Naive thymus-derived CD4-positive, alpha-beta T cell (primary cell): ENCODE measurements at regions not wholly inside any gene's neighbourhood (a gene's known extent, or its start where the extent isn't known, plus 50 kb on each side); places are given as distances from the start of the nearest gene placed in this dataset.

ENCODE experiments used
- ATAC-seq: fragments of 150-1000 bp; cut with Tn5 transposase; 2 replicates; pipeline ENCODE4 v1.10.0; 2021; ENCODE audit warnings: mild to moderate bottlenecking, moderate library complexity
- CTCF ChIA-PET: fragments of 350-600 bp; sonication (Branson Sonifier 250); formaldehyde crosslinking; loops from one replicate; lab custom pipeline; 2021; ENCODE audit warnings: antibody characterized with exemption; lab: Charles Lee
- POLR2A ChIA-PET: fragments of 350-600 bp; sonication (Branson Sonifier 250); formaldehyde crosslinking; loops from one replicate; lab custom pipeline; 2021; ENCODE audit warnings: antibody characterized with exemption, inconsistent platforms; lab: Charles Lee
- DNase-seq, 9 donors: peaks; one replicate each; pipeline versions ENCODE4 v3.0.0 to v3.0.0-alpha.2; 2020 to 2022; ENCODE audit warnings: mixed read lengths in 1 of 9
- H3K27ac ChIP-seq: one replicate; pipeline ENCODE4 v1.7.0; 2013; ENCODE audit warnings: mild to moderate bottlenecking, low read depth, low read length, moderate library complexity
- H3K27me3 ChIP-seq, 2 donors: one replicate each; pipeline ENCODE4 v1.7.0; 2013; ENCODE audit warnings: low read length in 2 of 2, mild to moderate bottlenecking in 2 of 2, moderate library complexity in 2 of 2; ENCODE audit not compliant: control insufficient read depth in 2 of 2, insufficient read depth in 2 of 2
- H3K36me3 ChIP-seq, 3 experiments: 1 replicate in 2 of 3; 2 replicates in 1 of 3; pipeline ENCODE4 v1.7.0; 2013; ENCODE audit warnings: low read length in 3 of 3, mild to moderate bottlenecking in 3 of 3, moderate library complexity in 1 of 3; ENCODE audit not compliant: insufficient read depth in 3 of 3, control insufficient read depth in 2 of 3
- H3K4me1 ChIP-seq, 2 donors: one replicate each; pipeline ENCODE4 v1.7.0; 2013; ENCODE audit warnings: low read length in 2 of 2, mild to moderate bottlenecking in 2 of 2, moderate library complexity in 1 of 2; ENCODE audit not compliant: control insufficient read depth in 2 of 2, insufficient read depth in 2 of 2
- H3K4me3 ChIP-seq: 2 replicates; pipeline ENCODE4 v1.7.0; 2013; ENCODE audit warnings: mild to moderate bottlenecking, low read length
- H3K9me3 ChIP-seq, 3 experiments: 1 replicate in 2 of 3; 2 replicates in 1 of 3; pipeline ENCODE4 v1.7.0; 2013; ENCODE audit warnings: low read length in 3 of 3; ENCODE audit not compliant: control insufficient read depth in 2 of 3
- H3K27ac Mint-ChIP-seq, 9 donors: one replicate each; pipeline ENCODE4 v1.8.0; 2020 to 2022; ENCODE audit warnings: mixed read lengths in 9 of 9, mild to moderate bottlenecking in 8 of 9, moderate library complexity in 5 of 9, inconsistent platforms in 2 of 9
- H3K27me3 Mint-ChIP-seq, 5 donors: one replicate each; pipeline ENCODE4 v1.8.0; 2021 to 2022; ENCODE audit warnings: mixed read lengths in 5 of 5, mild to moderate bottlenecking in 1 of 5
- H3K36me3 Mint-ChIP-seq, 5 donors: one replicate each; pipeline ENCODE4 v1.8.0; 2020 to 2022; ENCODE audit warnings: mixed read lengths in 5 of 5, mild to moderate bottlenecking in 3 of 5, inconsistent platforms in 1 of 5
- H3K4me1 Mint-ChIP-seq, 7 donors: one replicate each; pipeline ENCODE4 v1.8.0; 2020 to 2022; ENCODE audit warnings: mixed read lengths in 7 of 7, mild to moderate bottlenecking in 3 of 7, inconsistent platforms in 1 of 7
- H3K4me3 Mint-ChIP-seq, 10 donors: one replicate each; pipeline ENCODE4 v1.8.0; 2020 to 2022; ENCODE audit warnings: mild to moderate bottlenecking in 10 of 10, mixed read lengths in 10 of 10, moderate library complexity in 6 of 10, inconsistent platforms in 2 of 10
- H3K9me3 Mint-ChIP-seq, 11 donors: one replicate each; pipeline ENCODE4 v1.8.0; 2020 to 2022; ENCODE audit warnings: mixed read lengths in 11 of 11, mild to moderate bottlenecking in 4 of 11, inconsistent platforms in 1 of 11, moderate library complexity in 1 of 11
- intact Hi-C, 2 donors: fragments of 100-400 bp; cut with micrococcal nuclease; formaldehyde crosslinking; loops; one replicate each; pipeline ENCODE4 v1.15.1; 2023

GRCh38 chr16:6687593-6687992, 645.1 kb upstream of the RBFOX1 start:
- no peak for ATAC-seq
- Mint-ChIP-seq H3K36me3 (peaks cover 0 to 5% (median 0%) of the 10 kb centered on the region in 5 donors), H3K27me3 (peaks cover 0 to 4% (median 0%) of the 10 kb centered on the region in 5 donors), H3K9me3 (peaks cover 4 to 14% (median 6%) of the 10 kb centered on the region in 11 donors), H3K27ac (no peak overlapping the region), H3K4me3 (no peak overlapping the region), H3K4me1 (no peaks in the 10 kb centered on the region)
- Histone ChIP-seq H3K4me1 (no peaks in the 10 kb centered on the region), H3K27me3 (no peaks in the 10 kb centered on the region), H3K4me3 (no peak overlapping the region), H3K36me3 (no peaks in the 10 kb centered on the region), H3K9me3 (no peaks in the 10 kb centered on the region), H3K27ac (no peak overlapping the region)
- POLR2A ChIA-PET = no interaction called here
- DNase-seq = no peak
- intact Hi-C loops = no loop called here
- CTCF ChIA-PET = no interaction called here

- Histone ChIP-seq H3K4me3 (no peak overlapping the region), H3K36me3 (no peaks in the 10 kb centered on the region), H3K27me3 (no peaks in the 10 kb centered on the region), H3K9me3 (no peaks in the 10 kb centered on the region), H3K4me1 (no peaks in the 10 kb centered on the region), H3K27ac (no peak overlapping the region)
- POLR2A ChIA-PET = no interaction called here
- Mint-ChIP-seq H3K36me3 (peaks cover 0 to 5% (median 0%) of the 10 kb centered on the region in 5 donors), H3K4me1 (no peaks in the 10 kb centered on the region), H3K27me3 (peaks cover 0 to 6% (median 0%) of the 10 kb centered on the region in 5 donors), H3K9me3 (peaks cover 3 to 13% (median 6%) of the 10 kb centered on the region in 11 donors), H3K27ac (no peak overlapping the region), H3K4me3 (no peak overlapping the region)
- ATAC-seq (no peak), DNase-seq (no peak)
- intact Hi-C loops = no loop called here
- CTCF ChIA-PET = no interaction called here
Observed at GRCh38 chr16:6684076-6684673, 648.5 kb upstream of the RBFOX1 start.

GRCh38 chr16:6682142-6682811, 650.4 kb upstream of the RBFOX1 start:
- ATAC-seq (no peak), DNase-seq (no peak)
- H3K4me1 Mint-ChIP-seq = no peaks in the 10 kb centered on the region
- H3K9me3 Mint-ChIP-seq = peaks cover 0 to 8% (median 3%) of the 10 kb centered on the region in 11 donors
- H3K4me3 Mint-ChIP-seq = no peak overlapping the region
- H3K27me3 Mint-ChIP-seq = peaks cover 0 to 6% (median 0%) of the 10 kb centered on the region in 5 donors
- Histone ChIP-seq H3K4me1 (no peaks in the 10 kb centered on the region), H3K4me3 (no peak overlapping the region), H3K9me3 (no peaks in the 10 kb centered on the region), H3K27ac (no peak overlapping the region), H3K27me3 (no peaks in the 10 kb centered on the region), H3K36me3 (no peaks in the 10 kb centered on the region)
- H3K36me3 Mint-ChIP-seq = no peaks in the 10 kb centered on the region
- ChIA-PET POLR2A (interaction anchor here (0.6 kb wide), 1 partner anchor 32 kb away, joined by 5 read pairs; no protein-coding TSS in a partner anchor), CTCF (no interaction called here)
- no peak overlapping the region for H3K27ac Mint-ChIP-seq
- intact Hi-C loops = no loop called here

- Histone ChIP-seq H3K36me3 (no peaks in the 10 kb centered on the region), H3K4me3 (no peak overlapping the region), H3K4me1 (no peaks in the 10 kb centered on the region), H3K27ac (no peak overlapping the region), H3K9me3 (no peaks in the 10 kb centered on the region), H3K27me3 (no peaks in the 10 kb centered on the region)
- H3K36me3 Mint-ChIP-seq = no peaks in the 10 kb centered on the region
- peaks cover 0 to 6% (median 0%) of the 10 kb centered on the region in 5 donors for H3K27me3 Mint-ChIP-seq
- H3K27ac Mint-ChIP-seq = no peak overlapping the region
- H3K9me3 Mint-ChIP-seq = peaks cover 2 to 12% (median 7%) of the 10 kb centered on the region in 11 donors
- DNase-seq = no peak
- intact Hi-C loops = no loop called here
- H3K4me1 Mint-ChIP-seq = no peaks in the 10 kb centered on the region
- ChIA-PET CTCF (no interaction called here), POLR2A (no interaction called here)
- no peak overlapping the region for H3K4me3 Mint-ChIP-seq
- ATAC-seq = no peak
Observed at GRCh38 chr16:6678586-6678985, 654.1 kb upstream of the RBFOX1 start.

- no peak overlapping the region for H3K4me3 ChIP-seq
- H3K9me3 ChIP-seq = no peaks in the 10 kb centered on the region
- POLR2A ChIA-PET = no interaction called here
- Mint-ChIP-seq H3K4me3 (no peak overlapping the region), H3K4me1 (no peaks in the 10 kb centered on the region), H3K27ac (no peak overlapping the region), H3K27me3 (no peaks in the 10 kb centered on the region), H3K36me3 (no peaks in the 10 kb centered on the region), H3K9me3 (peaks cover 0 to 15% (median 5%) of the 10 kb centered on the region in 11 donors)
- DNase-seq = no peak
- H3K4me1 ChIP-seq = no peaks in the 10 kb centered on the region
- intact Hi-C loops = no loop called here
- no peak overlapping the region for H3K27ac ChIP-seq
- H3K36me3 ChIP-seq = no peaks in the 10 kb centered on the region
- CTCF ChIA-PET = no interaction called here
- ATAC-seq = no peak
- no peaks in the 10 kb centered on the region for H3K27me3 ChIP-seq
Observed at GRCh38 chr16:6674071-6674470, 658.6 kb upstream of the RBFOX1 start.

GRCh38 chr16:6672507-6672906, 660.1 kb upstream of the RBFOX1 start:
- no peak overlapping the region for H3K27ac Mint-ChIP-seq
- H3K4me1 Mint-ChIP-seq = no peaks in the 10 kb centered on the region
- H3K9me3 ChIP-seq = no peaks in the 10 kb centered on the region
- ChIA-PET CTCF (no interaction called here), POLR2A (no interaction called here)
- H3K4me3 ChIP-seq = no peak overlapping the region
- no peak overlapping the region for H3K27ac ChIP-seq
- ATAC-seq (no peak), DNase-seq (no peak)
- no peaks in the 10 kb centered on the region for H3K36me3 Mint-ChIP-seq
- H3K27me3 ChIP-seq = no peaks in the 10 kb centered on the region
- peaks cover 0 to 15% (median 5%) of the 10 kb centered on the region in 11 donors for H3K9me3 Mint-ChIP-seq
- no peaks in the 10 kb centered on the region for H3K36me3 ChIP-seq
- H3K4me1 ChIP-seq = no peaks in the 10 kb centered on the region
- no peaks in the 10 kb centered on the region for H3K27me3 Mint-ChIP-seq
- H3K4me3 Mint-ChIP-seq = no peak overlapping the region
- intact Hi-C loops = no loop called here

GRCh38 chr16:6667393-6667792, 665.3 kb upstream of the RBFOX1 start:
- Histone ChIP-seq H3K4me1 (no peaks in the 10 kb centered on the region), H3K27ac (no peak overlapping the region), H3K9me3 (no peaks in the 10 kb centered on the region), H3K4me3 (no peak overlapping the region), H3K36me3 (no peaks in the 10 kb centered on the region), H3K27me3 (no peaks in the 10 kb centered on the region)
- no peaks in the 10 kb centered on the region for H3K4me1 Mint-ChIP-seq
- ChIA-PET CTCF (no interaction called here), POLR2A (no interaction called here)
- intact Hi-C loops = no loop called here
- peaks cover 0 to 5% (median 0%) of the 10 kb centered on the region in 11 donors for H3K9me3 Mint-ChIP-seq
- no peak for DNase-seq
- no peak for ATAC-seq
- H3K27ac Mint-ChIP-seq = no peak overlapping the region
- no peaks in the 10 kb centered on the region for H3K36me3 Mint-ChIP-seq
- no peak overlapping the region for H3K4me3 Mint-ChIP-seq
- no peaks in the 10 kb centered on the region for H3K27me3 Mint-ChIP-seq
